ENCODE measurements at regions not wholly inside any gene's neighbourhood (a gene's known extent, or its start where the extent isn't known, plus 50 kb on each side); places are given as distances from the start of the nearest gene placed in this dataset.

DNA sequence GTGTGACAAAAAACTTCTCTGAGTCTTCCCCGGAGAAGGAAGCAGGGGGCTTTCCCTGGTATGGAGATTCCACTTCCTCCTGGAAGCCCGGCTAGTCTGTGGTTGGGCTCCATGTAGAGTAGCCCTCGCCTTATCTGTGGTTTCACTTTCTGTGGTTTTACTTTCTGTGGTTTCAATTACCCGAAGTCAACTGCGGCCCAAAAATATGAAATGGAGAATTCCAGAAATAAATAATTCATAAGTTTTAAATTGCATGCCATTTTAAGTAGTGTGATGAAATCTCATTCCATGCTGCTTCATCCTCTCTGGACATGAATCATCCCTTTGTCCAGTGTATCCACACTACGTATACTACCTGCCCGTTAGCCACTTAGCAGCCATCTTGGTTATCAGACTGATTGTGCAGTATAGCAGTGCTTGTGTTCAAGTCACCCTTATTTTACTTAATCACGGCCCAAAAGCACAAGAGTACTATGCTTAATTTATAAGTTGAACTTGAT is 275.0 kb upstream of the SESN3 start:
- ATAC-seq, result no peak
- TF ChIP-seq TOX (CRISPR knock-in tag; IDR thresholded peaks at IDR 0.05; ENCODE audit: borderline replicate concordance), result no peak
- no peak for TF ChIP-seq RARB (CRISPR knock-in tag; IDR thresholded peaks at IDR 0.05)
- peak; percentile 36; the same call in 1 of the 2 replicates for TF ChIP-seq ISL1 (CRISPR knock-in tag; IDR thresholded peaks at IDR 0.05)
- TF ChIP-seq GLIS3 (CRISPR knock-in tag; IDR thresholded peaks at IDR 0.05), result no peak
- no peak for TF ChIP-seq OSR1 (CRISPR knock-in tag; IDR thresholded peaks at IDR 0.05)
- TF ChIP-seq SNAI2 (CRISPR knock-in tag; IDR thresholded peaks at IDR 0.05), result no peak
- no peak for TF ChIP-seq PPARA (CRISPR knock-in tag; IDR thresholded peaks at IDR 0.05; ENCODE audit: borderline replicate concordance)

DNA sequence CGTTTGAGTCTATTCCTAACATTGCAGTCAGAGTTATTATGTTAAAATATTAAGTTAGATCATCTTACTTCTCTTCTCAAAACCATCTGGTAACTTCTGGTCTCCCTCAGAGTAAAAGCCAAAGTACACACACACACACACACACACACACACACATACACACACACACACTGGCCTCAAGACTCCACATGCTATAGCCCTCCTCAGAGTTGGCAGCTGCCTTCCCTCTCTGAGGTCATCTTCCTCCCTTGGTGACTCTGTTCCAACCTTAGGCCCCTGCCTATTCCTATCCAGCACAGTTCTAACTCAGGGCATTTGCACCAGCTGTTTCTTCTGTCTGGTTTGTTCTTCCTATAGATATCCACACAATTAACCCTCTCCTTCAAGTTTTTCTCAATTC is 272.0 kb upstream of the SESN3 start:
- no peak for TF ChIP-seq OSR1 (CRISPR knock-in tag; IDR thresholded peaks at IDR 0.05)
- TF ChIP-seq SNAI2 (CRISPR knock-in tag; IDR thresholded peaks at IDR 0.05), result no peak
- TF ChIP-seq RARB (CRISPR knock-in tag; IDR thresholded peaks at IDR 0.05), result no peak
- TF ChIP-seq TCF4 (CRISPR knock-in tag; IDR thresholded peaks at IDR 0.05; ENCODE audit: borderline replicate concordance), result no peak
- TF ChIP-seq ESRRG (CRISPR knock-in tag; IDR thresholded peaks at IDR 0.05), result no peak
- TF ChIP-seq TOX (CRISPR knock-in tag; IDR thresholded peaks at IDR 0.05; ENCODE audit: borderline replicate concordance), result no peak
- no peak for ATAC-seq

- no peak for TF ChIP-seq PPARA (CRISPR knock-in tag; IDR thresholded peaks at IDR 0.05; ENCODE audit: borderline replicate concordance)
- no peak for TF ChIP-seq ZFP30 (CRISPR knock-in tag; IDR thresholded peaks at IDR 0.05)
- TF ChIP-seq, protein P1, sequence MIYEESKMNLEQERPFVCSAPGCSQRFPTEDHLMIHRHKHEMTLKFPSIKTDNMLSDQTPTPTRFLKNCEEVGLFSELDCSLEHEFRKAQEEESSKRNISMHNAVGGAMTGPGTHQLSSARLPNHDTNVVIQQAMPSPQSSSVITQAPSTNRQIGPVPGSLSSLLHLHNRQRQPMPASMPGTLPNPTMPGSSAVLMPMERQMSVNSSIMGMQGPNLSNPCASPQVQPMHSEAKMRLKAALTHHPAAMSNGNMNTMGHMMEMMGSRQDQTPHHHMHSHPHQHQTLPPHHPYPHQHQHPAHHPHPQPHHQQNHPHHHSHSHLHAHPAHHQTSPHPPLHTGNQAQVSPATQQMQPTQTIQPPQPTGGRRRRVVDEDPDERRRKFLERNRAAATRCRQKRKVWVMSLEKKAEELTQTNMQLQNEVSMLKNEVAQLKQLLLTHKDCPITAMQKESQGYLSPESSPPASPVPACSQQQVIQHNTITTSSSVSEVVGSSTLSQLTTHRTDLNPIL (CRISPR knock-in tag; IDR thresholded peaks at IDR 0.05; ENCODE audit: low read depth), result no peak
- TF ChIP-seq, protein P2, sequence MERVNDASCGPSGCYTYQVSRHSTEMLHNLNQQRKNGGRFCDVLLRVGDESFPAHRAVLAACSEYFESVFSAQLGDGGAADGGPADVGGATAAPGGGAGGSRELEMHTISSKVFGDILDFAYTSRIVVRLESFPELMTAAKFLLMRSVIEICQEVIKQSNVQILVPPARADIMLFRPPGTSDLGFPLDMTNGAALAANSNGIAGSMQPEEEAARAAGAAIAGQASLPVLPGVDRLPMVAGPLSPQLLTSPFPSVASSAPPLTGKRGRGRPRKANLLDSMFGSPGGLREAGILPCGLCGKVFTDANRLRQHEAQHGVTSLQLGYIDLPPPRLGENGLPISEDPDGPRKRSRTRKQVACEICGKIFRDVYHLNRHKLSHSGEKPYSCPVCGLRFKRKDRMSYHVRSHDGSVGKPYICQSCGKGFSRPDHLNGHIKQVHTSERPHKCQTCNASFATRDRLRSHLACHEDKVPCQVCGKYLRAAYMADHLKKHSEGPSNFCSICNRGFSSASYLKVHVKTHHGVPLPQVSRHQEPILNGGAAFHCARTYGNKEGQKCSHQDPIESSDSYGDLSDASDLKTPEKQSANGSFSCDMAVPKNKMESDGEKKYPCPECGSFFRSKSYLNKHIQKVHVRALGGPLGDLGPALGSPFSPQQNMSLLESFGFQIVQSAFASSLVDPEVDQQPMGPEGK (CRISPR knock-in tag; IDR thresholded peaks at IDR 0.05; ENCODE audit: borderline replicate concordance), result no peak
- TF ChIP-seq CSRNP3 (CRISPR knock-in tag; IDR thresholded peaks at IDR 0.05), result no peak
- no peak for TF ChIP-seq BACH2 (CRISPR knock-in tag; IDR thresholded peaks at IDR 0.05; ENCODE audit: borderline replicate concordance)
- TF ChIP-seq TOX (CRISPR knock-in tag; IDR thresholded peaks at IDR 0.05; ENCODE audit: borderline replicate concordance), result no peak
- TF ChIP-seq, protein P3, sequence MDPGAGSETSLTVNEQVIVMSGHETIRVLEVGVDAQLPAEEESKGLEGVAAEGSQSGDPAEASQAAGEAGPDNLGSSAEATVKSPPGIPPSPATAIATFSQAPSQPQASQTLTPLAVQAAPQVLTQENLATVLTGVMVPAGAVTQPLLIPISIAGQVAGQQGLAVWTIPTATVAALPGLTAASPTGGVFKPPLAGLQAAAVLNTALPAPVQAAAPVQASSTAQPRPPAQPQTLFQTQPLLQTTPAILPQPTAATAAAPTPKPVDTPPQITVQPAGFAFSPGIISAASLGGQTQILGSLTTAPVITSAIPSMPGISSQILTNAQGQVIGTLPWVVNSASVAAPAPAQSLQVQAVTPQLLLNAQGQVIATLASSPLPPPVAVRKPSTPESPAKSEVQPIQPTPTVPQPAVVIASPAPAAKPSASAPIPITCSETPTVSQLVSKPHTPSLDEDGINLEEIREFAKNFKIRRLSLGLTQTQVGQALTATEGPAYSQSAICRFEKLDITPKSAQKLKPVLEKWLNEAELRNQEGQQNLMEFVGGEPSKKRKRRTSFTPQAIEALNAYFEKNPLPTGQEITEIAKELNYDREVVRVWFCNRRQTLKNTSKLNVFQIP (CRISPR knock-in tag; IDR thresholded peaks at IDR 0.05; ENCODE audit: borderline replicate concordance, low read depth), result no peak
- no peak for TF ChIP-seq ZFP3 (CRISPR knock-in tag; IDR thresholded peaks at IDR 0.05)
- TF ChIP-seq ZNF70 (CRISPR knock-in tag; IDR thresholded peaks at IDR 0.05), result no peak
- TF ChIP-seq ZNF565 (CRISPR knock-in tag; conservative IDR thresholded peaks at IDR 0.05; ENCODE audit: low read depth), result no peak
- TF ChIP-seq SNAI2 (CRISPR knock-in tag; IDR thresholded peaks at IDR 0.05), result no peak
- no peak for ATAC-seq
Observed at GRCh38 chr11:95502522-95502921, 271.5 kb upstream of the SESN3 start.

GRCh38 chr11:95501761-95502266 is 270.8 kb upstream of the SESN3 start:
- ATAC-seq, result no peak
- TF ChIP-seq, protein P1 (CRISPR knock-in tag; IDR thresholded peaks at IDR 0.05; ENCODE audit: low read depth), result no peak
- TF ChIP-seq, protein P2 (CRISPR knock-in tag; IDR thresholded peaks at IDR 0.05; ENCODE audit: borderline replicate concordance), result no peak
- TF ChIP-seq ZC3H10 (CRISPR knock-in tag; IDR thresholded peaks at IDR 0.05), result no peak

Measured in SK-N-SH treated with all-trans-retinoic acid at 6 μM for 48 hours (cell line).